ENCODE measurements at regions not wholly inside any gene's neighbourhood (a gene's known extent, or its start where the extent isn't known, plus 50 kb on each side); places are given as distances from the start of the nearest gene placed in this dataset.

DNA sequence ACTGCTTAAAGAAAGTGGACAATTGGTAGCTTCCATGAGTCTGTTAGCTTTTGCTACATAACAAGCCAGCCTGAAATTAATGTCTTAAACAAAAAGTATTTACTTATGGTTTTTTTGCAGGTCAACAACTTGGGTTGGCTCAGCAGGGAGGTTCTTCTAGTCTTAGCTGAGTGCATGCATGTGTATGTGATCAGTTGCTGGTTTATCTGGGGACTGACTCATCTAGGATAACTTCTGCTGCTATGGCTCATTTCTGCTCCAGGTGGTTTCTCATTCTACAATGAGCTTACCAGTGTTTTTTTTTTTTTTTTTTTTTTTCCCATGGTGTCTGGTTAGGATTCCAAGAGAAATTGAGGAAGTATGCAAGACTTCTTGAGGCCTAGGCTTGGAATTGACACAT is 244.7 kb downstream of the NSUN3 start:
- H3K4me1 ChIP-seq (ENCODE audit: control insufficient read depth, low read length), result no peaks in the 10 kb centered on the region
- TF ChIP-seq, protein P1, sequence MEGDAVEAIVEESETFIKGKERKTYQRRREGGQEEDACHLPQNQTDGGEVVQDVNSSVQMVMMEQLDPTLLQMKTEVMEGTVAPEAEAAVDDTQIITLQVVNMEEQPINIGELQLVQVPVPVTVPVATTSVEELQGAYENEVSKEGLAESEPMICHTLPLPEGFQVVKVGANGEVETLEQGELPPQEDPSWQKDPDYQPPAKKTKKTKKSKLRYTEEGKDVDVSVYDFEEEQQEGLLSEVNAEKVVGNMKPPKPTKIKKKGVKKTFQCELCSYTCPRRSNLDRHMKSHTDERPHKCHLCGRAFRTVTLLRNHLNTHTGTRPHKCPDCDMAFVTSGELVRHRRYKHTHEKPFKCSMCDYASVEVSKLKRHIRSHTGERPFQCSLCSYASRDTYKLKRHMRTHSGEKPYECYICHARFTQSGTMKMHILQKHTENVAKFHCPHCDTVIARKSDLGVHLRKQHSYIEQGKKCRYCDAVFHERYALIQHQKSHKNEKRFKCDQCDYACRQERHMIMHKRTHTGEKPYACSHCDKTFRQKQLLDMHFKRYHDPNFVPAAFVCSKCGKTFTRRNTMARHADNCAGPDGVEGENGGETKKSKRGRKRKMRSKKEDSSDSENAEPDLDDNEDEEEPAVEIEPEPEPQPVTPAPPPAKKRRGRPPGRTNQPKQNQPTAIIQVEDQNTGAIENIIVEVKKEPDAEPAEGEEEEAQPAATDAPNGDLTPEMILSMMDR (IDR thresholded peaks at IDR 0.05; ENCODE audit: low read depth, low read length, poor library complexity, severe bottlenecking), result no peak
- no peak for TF ChIP-seq EZH2phosphoT487 (IDR thresholded peaks at IDR 0.05; ENCODE audit: borderline replicate concordance, low read length)
- H3K9me3 ChIP-seq (ENCODE audit: control insufficient read depth, insufficient read depth, low read length), result no peaks in the 10 kb centered on the region
- H3K79me2 ChIP-seq (ENCODE audit: control insufficient read depth, low read length), result no peaks in the 10 kb centered on the region
- H3K9me2 ChIP-seq (replicated peaks; ENCODE audit: control insufficient read depth, low read length), result no peaks in the 10 kb centered on the region
- H3K4me3 ChIP-seq (ENCODE audit: low read length), result no peak overlapping the region
- no peaks in the 10 kb centered on the region for H4K20me1 ChIP-seq (ENCODE audit: control insufficient read depth, insufficient read depth, low read depth, low read length)
- H3F3A ChIP-seq (ENCODE audit: control insufficient read depth, insufficient read depth), result no peaks in the 10 kb centered on the region
- H3K27me3 ChIP-seq (ENCODE audit: control insufficient read depth, low read length), result no peaks in the 10 kb centered on the region
- no peaks in the 10 kb centered on the region for H3K36me3 ChIP-seq (ENCODE audit: control insufficient read depth, low read length)
- H3K4me2 ChIP-seq (ENCODE audit: low read length), result no peak overlapping the region
- no peak overlapping the region for H3K27ac ChIP-seq (ENCODE audit: low read depth, low read length)

DNA sequence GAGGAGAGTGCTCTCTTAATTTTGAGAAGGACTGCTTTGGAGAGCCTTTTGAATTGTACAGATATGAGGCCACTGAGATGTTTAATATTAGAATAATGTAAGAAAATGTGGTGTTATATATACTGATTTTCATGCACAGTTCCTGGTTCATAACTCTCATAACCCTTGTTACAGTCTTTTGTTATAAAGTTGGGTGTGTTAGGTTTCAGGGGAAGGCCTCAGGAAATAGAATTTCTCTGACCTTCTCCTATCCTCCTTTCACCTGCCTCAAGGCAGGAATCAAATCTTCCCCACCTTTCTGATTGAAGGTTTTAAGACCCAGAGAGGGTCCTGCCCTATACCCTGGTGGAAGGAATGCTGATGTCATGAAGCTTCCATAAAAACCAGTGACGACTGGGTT is 245.9 kb downstream of the NSUN3 start:
- Histone ChIP-seq H3K36me3 (ENCODE audit: control insufficient read depth, low read length) (no peaks in the 10 kb centered on the region), H4K20me1 (ENCODE audit: control insufficient read depth, insufficient read depth, low read depth, low read length) (no peaks in the 10 kb centered on the region), H3K27ac (ENCODE audit: low read depth, low read length) (no peak overlapping the region), H3K9me2 (replicated peaks; ENCODE audit: control insufficient read depth, low read length) (no peaks in the 10 kb centered on the region), H3K79me2 (ENCODE audit: control insufficient read depth, low read length) (no peaks in the 10 kb centered on the region), H3K4me1 (ENCODE audit: control insufficient read depth, low read length) (no peaks in the 10 kb centered on the region), H3K4me3 (ENCODE audit: low read length) (no peak overlapping the region), H3K27me3 (ENCODE audit: control insufficient read depth, low read length) (no peaks in the 10 kb centered on the region), H3K4me2 (ENCODE audit: low read length) (no peak overlapping the region), H3F3A (ENCODE audit: control insufficient read depth, insufficient read depth) (no peaks in the 10 kb centered on the region), H3K9me3 (ENCODE audit: control insufficient read depth, insufficient read depth, low read length) (no peaks in the 10 kb centered on the region)
- TF ChIP-seq EZH2phosphoT487 (IDR thresholded peaks at IDR 0.05; ENCODE audit: borderline replicate concordance, low read length), result no peak
- TF ChIP-seq, protein P1 (IDR thresholded peaks at IDR 0.05; ENCODE audit: low read depth, low read length, poor library complexity, severe bottlenecking), result no peak

DNA sequence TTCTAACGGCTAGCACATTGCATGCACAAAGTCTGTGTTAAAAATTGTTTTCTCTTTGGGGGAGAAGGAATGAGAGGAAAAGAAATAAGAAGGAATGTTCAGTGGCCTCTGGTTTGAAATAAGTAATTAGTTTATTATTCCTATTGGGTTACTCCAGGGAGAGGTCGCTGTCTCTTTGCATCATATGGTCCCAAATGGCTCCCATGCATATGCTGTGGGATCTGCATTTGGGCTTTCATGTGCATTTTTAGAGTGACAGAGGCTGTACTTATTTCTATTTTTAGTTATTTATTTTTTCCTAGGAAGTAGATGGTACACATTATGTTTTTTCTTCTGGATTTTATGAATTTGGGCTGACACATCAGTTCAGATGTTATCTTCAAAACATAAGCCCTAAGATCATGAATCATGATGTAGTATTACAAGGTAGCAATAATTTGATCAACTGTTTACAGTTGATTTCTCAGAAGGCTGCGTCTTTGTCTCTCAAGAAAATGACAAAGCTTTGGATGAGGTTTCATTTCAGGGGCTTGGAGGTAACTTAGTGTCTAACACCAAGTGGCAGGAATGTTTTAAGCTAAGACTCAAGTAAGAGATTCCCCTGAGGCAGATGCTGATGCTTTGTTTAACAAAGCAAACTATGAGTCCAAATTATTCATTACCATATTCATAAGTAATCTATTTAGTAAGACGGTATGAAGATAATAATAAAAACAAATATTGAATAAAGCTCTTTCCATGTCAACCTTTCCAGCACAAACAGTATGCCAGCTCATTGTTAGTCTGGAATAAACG is 247.7 kb downstream of the NSUN3 start:
- TF ChIP-seq, protein P1 (IDR thresholded peaks at IDR 0.05; ENCODE audit: low read depth, low read length, poor library complexity, severe bottlenecking), result no peak
- TF ChIP-seq EZH2phosphoT487 (IDR thresholded peaks at IDR 0.05; ENCODE audit: borderline replicate concordance, low read length), result no peak
- no peaks in the 10 kb centered on the region for H3K27me3 ChIP-seq (ENCODE audit: control insufficient read depth, low read length)
- no peaks in the 10 kb centered on the region for H3F3A ChIP-seq (ENCODE audit: control insufficient read depth, insufficient read depth)
- H3K9me2 ChIP-seq (replicated peaks; ENCODE audit: control insufficient read depth, low read length), result no peaks in the 10 kb centered on the region
- no peak overlapping the region for H3K4me3 ChIP-seq (ENCODE audit: low read length)
- no peak overlapping the region for H3K27ac ChIP-seq (ENCODE audit: low read depth, low read length)
- no peaks in the 10 kb centered on the region for H3K79me2 ChIP-seq (ENCODE audit: control insufficient read depth, low read length)
- no peaks in the 10 kb centered on the region for H3K9me3 ChIP-seq (ENCODE audit: control insufficient read depth, insufficient read depth, low read length)
- H3K4me1 ChIP-seq (ENCODE audit: control insufficient read depth, low read length), result no peaks in the 10 kb centered on the region
- no peak overlapping the region for H3K4me2 ChIP-seq (ENCODE audit: low read length)
- H4K20me1 ChIP-seq (ENCODE audit: control insufficient read depth, insufficient read depth, low read depth, low read length), result no peaks in the 10 kb centered on the region
- H3K36me3 ChIP-seq (ENCODE audit: control insufficient read depth, low read length), result no peaks in the 10 kb centered on the region

Data from DOHH2 (cell line).